GM19452 (cell line): ENCODE measurements at regions not wholly inside any gene's neighbourhood (a gene's known extent, or its start where the extent isn't known, plus 50 kb on each side); places are given as distances from the start of the nearest gene placed in this dataset.

Experiments
- ATAC-seq: cut with Tn5 transposase; IDR thresholded peaks from one replicate; pipeline ENCODE4 v1.9.1; 2021; ENCODE audit not compliant: unreplicated experiment

DNA sequence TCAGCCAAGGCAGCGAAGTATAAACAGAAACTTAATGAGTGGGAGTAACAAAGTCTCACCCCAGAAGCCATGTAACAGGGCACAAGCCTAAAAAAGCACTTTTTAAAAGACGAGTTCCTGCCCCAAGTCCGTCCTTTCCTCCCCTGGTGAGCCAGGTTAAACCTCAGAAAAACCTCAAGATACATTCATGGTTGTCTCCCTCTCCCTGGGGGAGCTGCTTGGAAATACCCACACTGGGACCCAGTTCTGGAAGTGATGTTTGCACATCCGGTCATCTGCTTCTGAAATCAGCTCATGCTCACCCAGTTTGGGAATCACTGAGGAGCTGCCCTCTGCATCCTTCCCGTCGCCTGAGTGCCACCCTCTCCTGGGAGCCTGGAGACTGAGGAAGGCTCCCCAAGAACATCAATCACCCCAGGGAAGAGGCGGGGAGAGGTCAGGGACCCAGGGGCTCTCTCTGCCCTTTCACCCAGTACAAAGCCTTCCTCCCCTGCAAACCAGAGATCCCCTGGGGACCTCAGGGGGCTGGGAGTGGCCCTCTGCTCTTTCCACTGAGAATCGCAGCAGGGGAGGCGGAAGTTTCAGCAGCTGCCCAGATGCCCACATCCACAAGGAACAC is 150.6 kb upstream of the AGAP1 start:
- no peak for ATAC-seq

DNA sequence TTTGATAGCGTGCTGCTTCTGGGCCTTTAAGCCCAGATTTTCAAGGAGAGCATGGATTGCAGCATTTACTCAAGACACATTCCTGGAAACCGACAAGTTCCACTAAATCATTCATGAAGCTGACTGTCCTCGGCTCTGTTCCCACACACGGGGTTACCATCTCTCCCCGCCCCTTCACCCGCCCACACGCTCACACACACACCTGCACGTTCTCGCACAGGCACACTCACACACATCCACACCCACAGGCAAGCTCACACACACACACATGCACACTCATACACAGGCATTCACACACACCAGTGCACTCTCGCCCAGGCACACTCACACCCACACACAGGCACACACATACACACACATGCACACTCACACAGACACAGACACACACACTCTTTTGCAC is 150.0 kb upstream of the AGAP1 start:
- ATAC-seq: no peak

DNA sequence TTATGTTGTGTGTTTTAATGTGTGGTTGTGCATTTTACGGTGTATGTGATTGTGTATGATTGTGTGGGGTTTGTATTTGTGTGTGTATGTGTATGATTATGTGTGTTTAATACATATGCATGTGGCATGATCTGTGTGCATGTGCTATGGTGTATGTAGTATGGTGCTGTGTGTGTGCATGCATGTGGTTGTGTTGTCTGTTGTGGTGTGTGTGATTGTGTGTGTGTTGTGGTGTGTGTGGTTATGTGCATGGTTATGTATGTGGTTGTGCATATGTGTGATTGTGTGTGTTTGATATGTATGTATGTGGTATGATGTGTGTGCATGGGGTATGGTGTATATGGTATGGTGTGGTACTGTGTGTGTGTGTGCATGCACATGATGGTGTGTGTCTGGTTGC is 148.1 kb upstream of the AGAP1 start:
- no peak for ATAC-seq

DNA sequence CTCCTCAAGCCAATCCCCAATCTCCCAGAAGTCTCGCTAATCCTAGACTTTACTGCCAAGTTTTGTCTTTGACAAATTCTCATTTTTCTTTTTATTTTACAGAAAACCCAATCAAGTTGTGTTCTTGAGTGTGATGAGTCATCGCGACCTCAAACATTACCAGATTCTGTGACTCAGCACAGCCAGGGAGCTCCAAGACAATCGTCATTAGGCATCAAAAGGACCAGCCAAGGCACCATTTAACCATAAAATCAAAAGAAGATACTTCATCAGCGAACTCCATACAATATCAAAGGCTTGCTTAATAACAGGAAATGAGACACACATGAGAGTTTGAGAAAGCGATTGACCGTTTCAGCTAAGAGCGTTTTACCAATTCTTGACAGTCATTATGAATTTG is 146.2 kb upstream of the AGAP1 start:
- ATAC-seq: no peak

DNA sequence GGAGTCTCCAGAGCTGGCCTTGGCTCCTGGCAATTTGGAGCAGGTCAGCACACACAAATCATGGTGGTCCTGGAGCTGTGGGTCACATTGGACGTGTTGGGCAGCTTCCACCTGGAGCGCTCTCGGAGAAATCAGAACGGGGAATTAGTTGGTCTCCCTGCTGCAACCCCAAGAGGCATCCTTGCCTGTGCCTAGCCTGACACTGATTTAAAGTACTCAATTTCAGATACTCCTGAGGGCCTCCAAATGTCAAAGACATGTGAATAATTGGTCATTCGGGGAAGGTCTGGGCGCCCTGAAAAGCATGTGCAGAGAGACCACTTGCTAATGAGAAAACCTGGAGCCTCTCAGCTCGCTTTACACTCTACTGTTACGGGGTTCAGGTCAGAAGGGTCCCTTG is 145.5 kb upstream of the AGAP1 start:
- no peak for ATAC-seq

DNA sequence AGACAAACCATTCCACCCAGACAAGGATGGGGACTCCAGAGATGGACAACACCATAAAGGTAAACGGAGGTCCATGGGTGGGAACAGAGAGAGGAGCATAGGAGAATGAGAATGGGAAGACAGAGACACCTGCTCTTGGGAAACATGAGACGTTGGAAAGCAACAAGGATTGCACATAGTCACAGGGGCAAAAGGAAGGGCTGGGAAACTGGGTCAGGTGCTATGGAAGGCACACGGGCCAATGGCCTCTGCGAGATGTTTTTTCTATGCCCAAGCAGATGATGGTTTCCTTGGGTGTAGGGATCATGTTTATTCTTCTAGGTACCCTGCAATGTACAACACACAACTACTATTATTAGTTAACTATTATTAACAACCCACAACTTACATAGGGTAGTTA is 143.6 kb upstream of the AGAP1 start:
- no peak for ATAC-seq

DNA sequence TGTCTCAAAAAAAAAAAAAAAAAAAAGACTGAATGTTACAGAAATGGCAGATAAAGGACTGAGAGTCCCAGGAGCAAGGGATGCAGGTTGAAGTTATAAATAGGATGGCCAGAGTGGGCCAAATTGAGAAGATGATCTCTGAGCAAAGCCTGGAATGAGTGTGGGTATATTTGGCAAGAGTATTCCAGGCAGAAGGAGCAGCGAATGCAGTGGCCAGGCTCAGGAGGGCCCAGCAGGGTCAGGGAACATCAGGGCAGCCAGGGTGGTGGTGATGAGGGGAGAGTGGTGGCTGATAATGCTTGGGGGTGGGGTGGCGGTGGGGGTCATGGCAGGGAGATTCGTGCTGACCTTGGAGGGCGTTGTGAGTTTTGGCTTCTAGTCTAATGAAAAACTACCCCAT is 141.3 kb upstream of the AGAP1 start:
- no peak for ATAC-seq

DNA sequence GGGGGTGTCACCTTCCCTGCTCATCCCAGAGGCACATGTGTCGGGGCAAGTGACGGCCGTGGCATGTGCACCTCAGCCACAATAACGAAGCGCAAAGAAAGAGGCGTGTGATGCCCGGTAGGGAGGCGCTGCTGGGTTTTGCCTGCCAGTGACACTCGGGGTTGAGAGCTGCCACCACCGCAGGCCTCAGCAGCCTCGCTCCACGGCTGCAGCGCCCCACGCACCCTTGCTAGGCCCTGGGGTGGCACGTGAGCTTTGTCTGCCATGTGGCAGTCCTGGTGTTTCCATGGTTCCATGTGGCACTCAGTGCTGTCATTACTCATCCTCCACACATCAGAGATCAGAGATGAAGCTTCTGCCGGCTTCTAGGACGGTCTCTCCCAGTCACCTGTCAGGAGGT is 136.0 kb upstream of the AGAP1 start:
- ATAC-seq: no peak

DNA sequence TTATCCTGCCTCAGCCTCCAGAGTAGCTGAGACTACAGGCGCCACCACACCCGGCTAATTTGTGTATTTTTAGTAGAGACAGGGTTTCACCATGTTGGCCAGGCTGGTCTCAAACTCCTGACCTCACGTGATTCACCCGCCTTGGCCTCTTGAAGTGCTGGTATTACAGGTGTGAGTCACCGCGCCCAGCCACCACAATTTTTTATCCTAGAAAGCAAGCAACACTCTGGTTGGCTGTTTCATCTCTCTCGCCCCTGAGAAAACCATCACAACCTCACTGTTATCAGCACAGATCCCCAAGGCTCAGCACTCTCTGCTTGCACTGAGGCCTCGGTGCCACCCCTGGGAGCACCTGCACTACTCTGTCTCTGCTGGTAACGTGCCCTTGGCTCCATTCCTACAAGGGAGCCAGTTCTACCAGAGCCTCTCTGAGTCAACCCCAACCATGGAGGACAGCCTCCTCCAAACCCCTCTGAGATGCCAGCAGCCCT is 134.8 kb upstream of the AGAP1 start:
- ATAC-seq: no peak

DNA sequence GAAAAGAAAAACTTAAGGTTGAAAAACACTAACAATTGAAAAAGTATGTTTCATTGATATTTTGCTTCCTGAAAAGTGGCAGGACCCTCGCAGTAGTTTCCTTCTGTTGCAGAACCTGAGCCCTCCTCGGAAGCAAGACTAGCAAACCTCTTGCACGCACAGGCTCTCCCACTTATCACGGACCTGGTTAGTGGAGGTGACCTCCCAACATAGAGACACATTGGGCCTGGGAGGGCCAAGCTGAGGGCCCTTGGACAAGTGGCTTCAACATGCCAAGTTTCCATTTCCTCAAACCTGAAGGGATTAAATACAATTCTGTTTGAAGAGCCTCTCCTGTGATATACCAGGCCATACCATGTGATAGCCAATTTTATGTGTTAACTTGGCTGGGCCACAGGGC is 133.4 kb upstream of the AGAP1 start:
- ATAC-seq: no peak

DNA sequence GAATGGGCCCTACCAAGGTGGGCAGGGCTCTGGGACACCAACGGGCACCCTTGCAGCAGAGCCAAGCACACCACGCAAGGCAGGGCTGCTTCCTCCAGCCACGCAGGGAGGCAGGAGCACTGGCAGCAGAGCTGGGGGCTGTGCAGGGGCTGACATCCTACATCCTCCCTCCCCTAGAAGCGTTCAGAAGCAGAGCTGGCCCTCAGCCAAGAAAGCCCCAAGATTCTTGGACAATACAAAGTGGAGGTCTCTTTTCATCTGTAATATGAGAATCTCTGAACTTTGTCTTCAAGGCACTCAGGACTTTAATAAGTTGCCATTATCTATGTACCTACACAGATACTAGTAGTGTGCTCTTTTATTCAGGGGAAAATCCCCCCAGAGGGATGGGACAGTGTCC is 128.1 kb upstream of the AGAP1 start:
- no peak for ATAC-seq

DNA sequence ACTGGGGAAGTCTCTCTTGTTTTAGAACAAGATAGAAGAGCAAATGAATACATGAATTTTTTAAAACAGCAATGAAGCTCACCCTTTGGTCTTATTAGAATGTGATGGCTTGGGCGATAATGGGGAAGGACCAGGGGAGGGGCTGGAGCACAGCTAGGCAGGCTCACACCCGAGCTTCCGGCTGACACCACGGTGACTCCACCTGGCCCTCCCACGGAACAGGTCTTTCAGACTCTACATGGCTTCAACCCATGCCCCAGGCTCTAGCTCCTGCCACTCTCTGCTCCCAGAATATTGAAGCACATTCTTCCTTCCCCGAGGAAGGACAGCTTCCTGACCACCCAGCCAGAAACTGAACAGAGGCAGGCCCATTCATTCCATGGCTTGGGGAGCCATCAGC is 127.5 kb upstream of the AGAP1 start:
- no peak for ATAC-seq

DNA sequence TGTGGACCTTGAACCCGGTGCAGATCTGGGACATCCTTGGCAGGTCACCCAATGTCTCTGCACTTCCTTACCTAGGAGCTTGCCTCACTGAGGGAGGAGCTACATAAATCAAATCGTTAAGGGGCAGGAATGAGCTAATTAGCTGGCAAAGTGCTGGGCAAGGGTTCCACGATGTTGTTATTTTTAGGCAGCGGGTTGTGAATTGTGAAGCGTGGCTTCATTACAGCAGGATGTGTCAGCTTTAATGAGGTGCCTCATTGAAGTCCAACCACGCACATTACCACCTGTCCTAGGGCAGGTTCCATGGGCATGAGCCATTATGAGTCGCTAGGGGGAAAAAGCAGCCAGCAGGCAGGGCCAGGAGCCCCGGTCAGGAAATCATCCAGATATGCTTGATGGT is 127.0 kb upstream of the AGAP1 start:
- ATAC-seq: no peak

DNA sequence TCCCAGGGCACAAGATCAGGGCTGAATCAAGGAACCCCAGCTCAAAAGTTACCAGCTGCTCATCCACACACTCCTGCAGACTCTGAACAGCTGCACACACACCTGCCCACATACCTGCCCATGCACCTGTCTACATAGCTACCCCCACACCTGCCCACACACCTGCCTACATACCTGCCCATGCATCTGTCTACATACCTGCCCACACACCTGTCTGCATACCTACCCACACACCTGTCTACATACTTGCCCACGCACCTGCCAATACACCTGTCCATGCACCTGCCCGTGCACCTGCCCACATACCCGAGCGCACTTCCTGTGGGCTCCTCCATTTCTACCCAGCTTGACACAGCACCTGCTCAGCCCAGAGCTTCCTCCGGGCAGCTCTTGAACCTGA is 122.8 kb upstream of the AGAP1 start:
- ATAC-seq: no peak

DNA sequence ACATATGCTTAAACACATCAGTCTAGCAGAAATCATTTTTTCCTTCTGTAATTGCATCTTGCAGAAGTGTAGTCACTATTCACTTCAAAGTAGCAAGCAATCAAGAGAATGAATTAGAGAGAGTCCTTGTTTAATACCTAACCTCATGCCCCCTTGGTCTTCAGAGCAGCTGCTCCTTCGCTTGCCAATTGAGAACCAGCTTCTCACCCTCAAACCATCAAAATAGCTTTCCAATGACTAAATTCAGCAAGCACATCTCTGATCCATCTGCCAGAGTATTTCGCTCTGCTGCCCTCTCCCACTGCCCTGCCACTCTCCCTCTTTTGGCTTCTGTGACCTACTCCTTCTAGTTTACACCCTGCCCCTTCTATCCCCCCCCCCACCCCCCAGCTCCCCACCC is 120.7 kb upstream of the AGAP1 start:
- no peak for ATAC-seq

DNA sequence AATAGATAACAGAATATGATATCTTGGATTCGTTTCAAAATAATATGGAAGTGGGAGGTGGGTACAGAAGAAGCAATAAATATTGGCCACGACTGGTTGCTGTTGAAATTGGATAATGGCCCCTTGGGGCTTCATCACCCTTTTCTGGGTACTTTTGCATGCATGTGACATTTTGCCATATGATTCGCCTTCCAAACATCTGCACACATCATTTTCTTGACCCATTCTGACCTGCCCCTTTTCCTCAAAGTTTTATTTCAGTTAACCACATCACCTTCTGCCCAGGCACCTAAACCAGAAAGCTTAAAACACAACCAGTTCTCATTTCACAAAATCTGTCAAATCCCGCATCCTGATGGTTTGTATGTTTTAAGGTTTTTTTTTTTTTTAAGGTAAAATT is 116.7 kb upstream of the AGAP1 start:
- ATAC-seq: no peak

DNA sequence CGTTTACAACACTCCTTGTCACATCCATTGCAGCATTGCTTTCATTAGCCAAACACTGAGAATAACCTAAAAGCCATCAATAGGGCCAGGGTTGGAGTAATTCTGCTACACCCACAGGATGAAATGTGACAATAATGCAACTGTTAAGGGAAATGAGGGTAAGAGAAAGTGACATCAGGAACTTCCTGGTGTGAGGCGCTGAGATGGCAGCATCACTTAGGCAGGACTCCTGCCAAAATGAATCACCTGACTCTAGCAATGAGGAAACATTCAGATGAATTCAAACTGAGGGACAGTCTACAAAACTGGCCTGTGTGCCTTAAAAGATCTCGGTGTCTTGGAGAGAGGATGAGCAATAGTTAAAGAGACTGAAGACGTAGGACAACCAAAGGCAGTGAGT is 115.6 kb upstream of the AGAP1 start:
- ATAC-seq: no peak

DNA sequence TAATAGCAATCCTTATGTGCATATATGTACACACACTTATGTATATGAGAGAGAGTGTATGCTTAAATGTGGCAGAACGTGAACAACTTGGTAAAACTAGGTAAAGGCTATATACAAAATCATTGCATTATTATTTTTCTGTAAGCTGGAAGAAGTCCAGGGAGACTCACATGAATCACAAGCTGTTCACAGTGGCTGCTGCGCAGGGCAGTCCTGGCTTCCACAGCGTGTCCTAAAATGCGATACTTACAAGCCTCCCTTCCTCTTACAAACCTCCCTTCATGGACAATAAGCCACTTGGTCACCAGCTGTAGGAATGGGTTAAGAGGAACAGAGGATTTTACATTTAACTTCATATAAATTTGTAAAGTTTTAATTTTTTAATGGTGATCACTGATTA is 114.9 kb upstream of the AGAP1 start:
- ATAC-seq: no peak

DNA sequence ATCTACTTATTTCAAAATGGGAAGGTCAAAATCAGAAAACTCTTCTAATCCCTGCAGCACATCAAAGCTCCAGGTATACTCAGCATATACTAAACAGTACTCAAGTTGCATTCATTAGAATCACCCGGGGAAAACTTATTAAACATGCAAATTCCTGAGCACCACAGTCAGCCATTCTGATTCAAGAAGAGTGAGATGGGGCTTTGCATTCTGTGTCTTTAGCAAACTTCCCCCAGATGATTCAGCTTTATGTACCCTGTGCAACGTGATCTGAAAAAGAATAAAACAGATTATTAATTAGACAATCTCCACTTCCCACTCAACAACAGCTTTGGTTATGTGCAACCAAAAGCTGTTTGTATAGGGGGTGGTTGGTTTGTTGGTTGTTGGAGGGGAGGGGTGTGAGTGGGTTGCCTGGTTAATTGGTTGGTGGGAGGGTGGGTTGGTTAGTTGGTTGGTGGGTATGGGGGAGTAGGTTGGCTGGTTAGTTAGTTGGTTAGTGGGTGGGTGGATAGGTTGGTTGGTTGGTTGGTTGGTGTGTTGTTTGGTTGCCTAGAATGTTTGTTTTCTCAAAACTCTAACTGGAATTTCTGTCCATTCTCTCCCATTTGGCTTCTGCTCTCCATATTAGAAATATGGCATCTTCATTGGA is 112.5 kb upstream of the AGAP1 start:
- no peak for ATAC-seq

DNA sequence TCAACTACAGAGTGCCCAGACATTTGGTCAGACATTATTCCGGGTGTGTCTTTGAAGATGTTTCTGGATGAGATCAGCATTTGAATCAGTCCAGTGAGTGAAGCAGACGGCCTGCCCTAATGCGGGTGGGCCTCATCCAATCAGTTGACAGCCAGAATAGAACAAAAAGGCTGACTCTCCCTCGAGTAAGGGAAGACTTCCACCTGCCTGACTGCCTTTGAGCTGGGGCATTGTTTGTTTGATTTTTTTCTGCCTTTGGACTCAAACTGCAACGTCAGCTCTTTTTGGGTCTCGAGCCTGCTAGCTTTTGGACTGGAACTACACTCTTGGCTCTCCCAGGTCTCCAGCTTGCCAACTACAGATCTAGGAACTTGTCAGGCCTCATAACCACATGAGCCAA is 111.7 kb upstream of the AGAP1 start:
- no peak for ATAC-seq

DNA sequence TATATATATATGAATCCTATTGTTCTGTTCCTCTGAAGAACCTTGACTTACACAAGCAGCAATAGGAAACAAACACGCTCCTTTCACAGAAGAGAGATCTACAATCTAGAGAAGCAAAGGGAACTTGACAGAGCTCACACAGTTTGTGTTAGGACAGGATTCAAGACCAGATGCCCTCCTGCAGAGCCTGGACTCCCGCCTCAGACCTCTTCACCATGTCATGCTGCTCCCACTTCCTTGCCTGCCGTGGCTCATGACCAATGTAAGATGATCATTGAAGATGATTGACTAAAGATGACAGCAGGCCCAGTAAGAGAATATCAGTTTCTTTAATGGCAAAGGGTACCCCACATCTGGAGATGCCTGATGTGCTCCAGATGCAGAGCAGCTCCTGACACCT is 111.2 kb upstream of the AGAP1 start:
- no peak for ATAC-seq

DNA sequence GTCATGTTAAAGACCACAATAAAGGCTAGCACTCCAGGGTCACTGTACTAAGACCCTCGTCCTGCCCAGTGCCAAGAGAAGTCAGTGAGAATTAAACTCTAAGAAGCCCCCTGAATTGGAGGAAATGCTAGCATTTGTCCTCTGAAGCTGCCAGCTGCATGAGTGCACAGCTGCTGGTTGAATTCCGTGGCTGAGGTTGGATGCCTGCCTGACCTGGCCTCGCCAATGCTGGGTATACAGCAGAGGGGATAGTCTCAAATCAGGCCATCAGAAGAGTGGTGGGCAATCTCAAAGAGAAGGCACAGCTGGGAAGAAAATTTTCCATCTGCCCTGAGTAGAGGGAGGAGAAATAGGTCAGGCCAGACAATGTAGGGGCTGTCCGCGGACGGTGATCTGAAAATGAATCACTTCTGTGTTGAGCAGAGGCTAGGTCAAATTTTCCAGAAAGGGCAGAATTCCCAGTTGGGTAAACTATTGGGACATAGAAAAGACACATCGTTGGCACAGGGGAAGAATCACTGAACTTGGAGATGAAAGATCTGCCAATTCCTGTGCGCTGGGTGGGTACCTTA is 110.5 kb upstream of the AGAP1 start:
- ATAC-seq: no peak

DNA sequence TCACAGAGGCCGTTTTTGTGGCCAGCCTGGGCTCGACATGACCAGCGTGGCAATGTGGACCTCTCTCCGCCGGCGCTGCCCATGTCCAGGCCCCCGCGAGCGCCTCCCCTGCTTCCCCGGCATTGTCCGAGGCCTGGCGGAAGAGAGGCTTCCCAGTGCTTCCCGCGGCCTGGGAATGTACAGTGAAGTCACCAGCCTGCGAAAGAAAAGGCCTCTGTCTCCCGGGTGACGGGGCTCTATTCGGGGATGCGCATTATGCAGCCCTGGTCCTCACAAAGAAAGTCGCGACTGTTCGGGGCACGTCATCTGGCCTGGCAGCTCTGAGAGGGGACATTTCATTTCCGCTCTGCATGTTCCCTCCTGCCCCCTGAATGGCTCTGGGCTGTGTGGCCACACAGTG is 109.2 kb upstream of the AGAP1 start:
- no peak for ATAC-seq
